Thoracic aorta (tissue), 2 donors: ENCODE measurements at regions not wholly inside any gene's neighbourhood (a gene's known extent, or its start where the extent isn't known, plus 50 kb on each side); places are given as distances from the start of the nearest gene placed in this dataset.

Experiments
- ATAC-seq: fragments of 150-250 bp; one replicate; pipeline ENCODE4 v1.8.0; 2017; ENCODE audit warnings: low read depth; ENCODE audit not compliant: insufficient number of reproducible peaks, low FRiP score
- DNase-seq: peaks from one replicate; pipeline ENCODE4 v3.0.0-alpha.2; 2020; ENCODE audit warnings: low spot score
- H3K27ac ChIP-seq, 2 donors: fragments of 200-600 bp; sonication (generic); 1 replicate in 1 of 2; 2 replicates in 1 of 2; pipeline ENCODE4 v1.5.1; 2016; ENCODE audit warnings: mild to moderate bottlenecking in 2 of 2, moderate library complexity in 2 of 2
- H3K27me3 ChIP-seq: fragments of 200-600 bp; sonication (generic); replicated peaks from 2 replicates; pipeline ENCODE4 v1.6.0; 2016; ENCODE audit warnings: mild to moderate bottlenecking; ENCODE audit not compliant: insufficient read depth
- H3K36me3 ChIP-seq: fragments of 200-600 bp; sonication (generic); one replicate; pipeline ENCODE4 v1.5.1; 2016
- H3K4me1 ChIP-seq, 2 donors: fragments of 200-600 bp; sonication (generic); 1 replicate in 1 of 2; 2 replicates in 1 of 2; pipeline versions ENCODE4 v1.5.1 to v1.6.0; 2016; ENCODE audit warnings: low read depth in 2 of 2, mild to moderate bottlenecking in 1 of 2; ENCODE audit not compliant: control insufficient read depth in 1 of 2
- H3K4me3 ChIP-seq: fragments of 200-600 bp; sonication (generic); 2 replicates; pipeline ENCODE4 v1.5.1; 2016; ENCODE audit warnings: mild to moderate bottlenecking
- H3K9me3 ChIP-seq: fragments of 200-600 bp; sonication (generic); 2 replicates; pipeline ENCODE4 v1.5.1; 2016
- TF ChIP-seq, protein P1 (sequence below): fragments of 200-600 bp; sonication (generic); IDR thresholded peaks from one replicate; pipeline ENCODE4 v1.5.1; 2019; ENCODE audit warnings: antibody characterized with exemption

GRCh38 chr5:6900247-6901227 lies 187.3 kb downstream of the TENT4A start:
- TF ChIP-seq, protein P1, sequence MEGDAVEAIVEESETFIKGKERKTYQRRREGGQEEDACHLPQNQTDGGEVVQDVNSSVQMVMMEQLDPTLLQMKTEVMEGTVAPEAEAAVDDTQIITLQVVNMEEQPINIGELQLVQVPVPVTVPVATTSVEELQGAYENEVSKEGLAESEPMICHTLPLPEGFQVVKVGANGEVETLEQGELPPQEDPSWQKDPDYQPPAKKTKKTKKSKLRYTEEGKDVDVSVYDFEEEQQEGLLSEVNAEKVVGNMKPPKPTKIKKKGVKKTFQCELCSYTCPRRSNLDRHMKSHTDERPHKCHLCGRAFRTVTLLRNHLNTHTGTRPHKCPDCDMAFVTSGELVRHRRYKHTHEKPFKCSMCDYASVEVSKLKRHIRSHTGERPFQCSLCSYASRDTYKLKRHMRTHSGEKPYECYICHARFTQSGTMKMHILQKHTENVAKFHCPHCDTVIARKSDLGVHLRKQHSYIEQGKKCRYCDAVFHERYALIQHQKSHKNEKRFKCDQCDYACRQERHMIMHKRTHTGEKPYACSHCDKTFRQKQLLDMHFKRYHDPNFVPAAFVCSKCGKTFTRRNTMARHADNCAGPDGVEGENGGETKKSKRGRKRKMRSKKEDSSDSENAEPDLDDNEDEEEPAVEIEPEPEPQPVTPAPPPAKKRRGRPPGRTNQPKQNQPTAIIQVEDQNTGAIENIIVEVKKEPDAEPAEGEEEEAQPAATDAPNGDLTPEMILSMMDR, result no peak
- DNase-seq (no peak), ATAC-seq (no peak)
- Histone ChIP-seq H3K9me3 (no peaks in the 10 kb centered on the region), H3K27me3 (no peaks in the 10 kb centered on the region), H3K4me3 (no peak overlapping the region), H3K27ac (no peak overlapping the region), H3K36me3 (no peaks in the 10 kb centered on the region), H3K4me1 (peaks cover 0 to 5% of the 10 kb centered on the region in 2 donors)

DNA sequence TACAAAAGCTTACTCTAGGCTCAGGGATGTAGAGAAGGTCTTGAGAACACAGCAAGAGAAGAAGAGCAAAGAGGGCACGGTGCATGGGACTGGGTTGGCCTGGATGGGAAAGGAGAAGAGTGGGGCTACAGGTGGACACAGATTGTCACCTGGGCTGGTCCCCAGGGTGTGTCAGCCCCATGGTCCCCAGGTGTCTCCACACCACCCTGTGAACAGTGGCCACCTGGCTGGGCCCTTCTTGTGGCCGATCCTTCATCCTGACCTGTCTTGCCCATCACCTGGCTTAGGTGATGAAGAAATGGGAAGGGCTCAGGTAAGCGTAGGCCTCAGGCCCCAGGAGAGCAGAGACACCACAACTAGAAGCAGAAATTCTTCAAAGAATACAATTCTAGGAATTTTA lies 188.9 kb downstream of the TENT4A start:
- no peak for DNase-seq
- no peaks in the 10 kb centered on the region for H3K9me3 ChIP-seq
- no peak overlapping the region for H3K4me3 ChIP-seq
- no peaks in the 10 kb centered on the region for H3K36me3 ChIP-seq
- no peak for ATAC-seq
- no peaks in the 10 kb centered on the region for H3K27me3 ChIP-seq
- TF ChIP-seq, protein P1, result no peak
- H3K27ac ChIP-seq, result no peak overlapping the region
- peaks cover 0 to 9% of the 10 kb centered on the region in 2 donors for H3K4me1 ChIP-seq

DNA sequence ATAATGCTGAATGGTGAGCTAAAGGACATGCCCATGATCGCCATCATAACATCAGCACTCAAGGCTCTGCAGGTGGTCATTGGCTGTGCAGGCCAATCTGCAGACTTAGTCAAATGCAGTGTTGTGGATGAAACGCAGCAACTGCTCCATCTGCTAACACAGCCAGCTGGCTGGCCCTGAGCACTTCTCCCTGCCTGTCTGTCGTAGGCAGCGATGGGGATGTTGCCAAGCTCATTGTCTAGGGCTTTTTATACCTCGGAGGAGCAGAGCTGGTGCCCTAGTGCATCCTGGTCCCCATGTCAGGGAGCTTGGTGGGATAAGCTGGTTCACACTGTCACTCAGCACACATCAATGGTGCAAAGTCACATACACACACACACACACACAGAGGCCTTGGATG lies 189.4 kb downstream of the TENT4A start:
- ATAC-seq (no peak), DNase-seq (no peak)
- TF ChIP-seq, protein P1, result no peak
- Histone ChIP-seq H3K9me3 (no peaks in the 10 kb centered on the region), H3K4me1 (peaks cover 0 to 9% of the 10 kb centered on the region in 2 donors), H3K36me3 (no peaks in the 10 kb centered on the region), H3K27ac (no peak overlapping the region), H3K4me3 (no peak overlapping the region), H3K27me3 (no peaks in the 10 kb centered on the region)

DNA sequence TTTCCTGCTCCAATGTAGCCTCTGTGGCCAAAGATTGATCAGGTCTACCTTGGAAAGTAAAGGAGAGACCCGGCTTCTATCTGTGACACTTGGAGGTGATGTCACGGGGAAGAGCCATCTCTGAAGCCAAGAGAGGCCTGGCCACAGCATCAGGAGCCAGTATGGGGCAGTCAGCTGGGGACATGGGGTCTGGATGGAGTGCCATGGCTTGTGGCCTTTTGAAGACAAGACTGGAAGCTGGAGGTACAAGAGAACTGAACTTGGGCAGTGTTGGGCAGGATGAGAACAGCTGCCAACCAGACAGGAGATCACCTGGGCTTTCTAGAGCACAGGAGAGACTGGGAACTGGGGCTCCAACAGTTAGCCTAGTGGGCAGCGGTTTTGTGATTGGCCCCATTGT lies 190.7 kb downstream of the TENT4A start:
- ATAC-seq, result no peak
- Histone ChIP-seq H3K4me1 (peaks cover 0 to 9% of the 10 kb centered on the region in 2 donors), H3K4me3 (no peak overlapping the region), H3K27ac (no peak overlapping the region), H3K9me3 (no peaks in the 10 kb centered on the region), H3K27me3 (no peaks in the 10 kb centered on the region), H3K36me3 (no peaks in the 10 kb centered on the region)
- no peak for DNase-seq
- TF ChIP-seq, protein P1, result no peak

DNA sequence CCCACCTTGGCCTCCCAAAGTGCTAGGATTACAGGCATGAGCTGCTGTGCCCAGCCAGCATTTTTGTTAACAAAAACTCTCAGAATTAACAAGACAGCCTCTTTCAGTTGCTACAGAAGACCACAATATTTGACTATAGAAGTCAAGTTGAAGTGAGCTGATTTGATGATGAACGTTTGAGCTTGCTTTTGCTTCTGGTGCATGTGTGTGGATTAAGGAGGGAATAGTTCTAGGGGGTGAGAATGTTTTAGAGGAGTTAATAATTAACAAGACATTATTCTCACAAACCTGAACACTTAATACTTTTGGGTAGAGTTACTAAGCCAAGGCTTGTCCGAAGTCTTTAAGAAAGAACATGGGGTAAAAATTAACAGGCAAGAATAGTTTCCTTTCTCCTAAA lies 191.6 kb downstream of the TENT4A start:
- DNase-seq (no peak), ATAC-seq (no peak)
- Histone ChIP-seq H3K36me3 (no peaks in the 10 kb centered on the region), H3K9me3 (no peaks in the 10 kb centered on the region), H3K27me3 (no peaks in the 10 kb centered on the region), H3K27ac (no peak overlapping the region), H3K4me3 (no peak overlapping the region), H3K4me1 (peaks cover 0 to 9% of the 10 kb centered on the region in 2 donors)
- TF ChIP-seq, protein P1, result no peak
